ENCODE measurements at regions not wholly inside any gene's neighbourhood (a gene's known extent, or its start where the extent isn't known, plus 50 kb on each side); places are given as distances from the start of the nearest gene placed in this dataset.

DNA sequence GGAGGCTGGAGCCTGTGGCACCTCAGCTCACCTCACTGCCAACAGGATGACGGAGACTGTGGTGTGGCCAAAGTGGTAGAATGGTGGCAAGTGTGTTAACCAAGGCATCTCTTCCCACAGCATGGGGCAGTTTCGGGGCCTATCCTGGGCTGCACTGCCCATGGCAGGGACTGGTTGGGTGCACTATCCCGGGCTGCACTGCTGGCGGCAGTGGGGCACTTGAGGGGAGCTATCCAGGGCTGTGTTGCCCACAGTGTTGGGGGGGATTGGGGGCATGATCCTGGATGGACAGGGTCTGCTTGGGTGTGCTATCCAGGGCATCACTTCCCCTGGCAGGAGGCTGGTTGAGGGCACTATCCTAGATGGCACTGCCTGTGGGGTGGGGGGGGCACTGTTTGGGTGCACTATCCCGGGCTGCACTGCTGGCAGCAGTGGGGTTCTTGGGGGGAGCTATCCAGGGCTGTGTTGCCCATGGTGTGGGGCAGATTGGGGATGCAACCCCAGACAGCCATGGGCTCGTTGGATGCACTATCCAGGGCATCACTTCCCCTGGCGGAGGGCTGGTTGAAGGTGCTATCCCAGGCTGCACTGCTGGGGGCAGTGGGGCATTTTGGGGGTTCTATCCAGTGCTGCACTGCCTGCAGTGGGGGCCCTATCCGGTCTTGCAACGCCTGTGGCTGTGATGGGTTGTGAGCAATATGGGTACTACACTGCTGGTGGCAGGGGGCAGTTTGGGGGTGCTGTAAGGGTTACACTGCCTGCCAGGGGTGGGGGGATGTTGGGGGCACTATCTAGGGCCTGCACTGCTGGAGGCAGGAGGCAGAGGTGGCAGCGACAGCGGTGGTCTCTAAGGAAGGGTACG lies 129.7 kb downstream of the ZNF248 start:
- POLR2A ChIA-PET, result no interaction called here

GRCh38 chr10:37721100-37721499 lies 136.3 kb downstream of the ZNF248 start:
- ChIA-PET SMC1A (ENCODE audit: uncharacterized antibody, unreplicated experiment) (no interaction called here), RAD21 (ENCODE audit: unreplicated experiment) (no interaction called here), POLR2A (no interaction called here), CTCF (no interaction called here)
- 0% methylated on average over 3 of the region's 3 CpGs for WGBS (ENCODE audit: insufficient coverage, insufficient replicate concordance, low lambda C conversion rate, missing lambda C conversion rate)
- H3K4me1 ChIP-seq (ENCODE audit: control insufficient read depth, insufficient read depth, low read length), result no peaks in the 10 kb centered on the region
- FAIRE-seq (no peak), ATAC-seq (no peak), DNase-seq (ENCODE audit: low read depth, low spot score) (no peak)
- H3K36me3 ChIP-seq (ENCODE audit: control insufficient read depth in 2 of 2, insufficient read depth in 2 of 2, low read length in 1 of 2), result no peaks in the 10 kb centered on the region
- no peaks in the 10 kb centered on the region for H4K20me1 ChIP-seq (ENCODE audit: control insufficient read depth, insufficient read depth)
- H3K4me2 ChIP-seq (ENCODE audit: control insufficient read depth, insufficient read depth), result no peak overlapping the region
- intact Hi-C loops (cut with micrococcal nuclease; ENCODE audit: unreplicated experiment) (no loop called here), in situ Hi-C loops (cut with MboI) (no loop called here)
- H3K27ac ChIP-seq (ENCODE audit: control insufficient read depth, insufficient read depth), result no peak overlapping the region
- BruUV-seq (replicated peaks), result no TSS peak
- no peak overlapping the region for H3K4me3 ChIP-seq
- no peaks in the 10 kb centered on the region; the same call in 2 of the 3 replicates for H3K9me3 ChIP-seq (replicated peaks; ENCODE audit: control insufficient read depth, insufficient read depth, low read length)
- H3K9ac ChIP-seq (ENCODE audit: control insufficient read depth, insufficient read depth, low read length), result no peak overlapping the region
- no peaks in the 10 kb centered on the region for H3K27me3 ChIP-seq (replicated peaks in 1 of 2; ENCODE audit: control insufficient read depth in 2 of 2, insufficient read depth in 2 of 2, low read length in 1 of 2)
- H3K79me2 ChIP-seq (ENCODE audit: control insufficient read depth, insufficient read depth, low read length), result no peaks in the 10 kb centered on the region
- H2AFZ ChIP-seq (ENCODE audit: control insufficient read depth, low read depth, low read length), result no peak overlapping the region
- no peak for TF ChIP-seq CEBPZ (IDR thresholded peaks at IDR 0.05; ENCODE audit: low read depth, low read length)
- TF ChIP-seq CBX5 (IDR thresholded peaks at IDR 0.05; ENCODE audit: low read depth), result no peak
- TF ChIP-seq MTA2 (IDR thresholded peaks at IDR 0.05; ENCODE audit: low read depth), result no peak
- TF ChIP-seq, protein P1, sequence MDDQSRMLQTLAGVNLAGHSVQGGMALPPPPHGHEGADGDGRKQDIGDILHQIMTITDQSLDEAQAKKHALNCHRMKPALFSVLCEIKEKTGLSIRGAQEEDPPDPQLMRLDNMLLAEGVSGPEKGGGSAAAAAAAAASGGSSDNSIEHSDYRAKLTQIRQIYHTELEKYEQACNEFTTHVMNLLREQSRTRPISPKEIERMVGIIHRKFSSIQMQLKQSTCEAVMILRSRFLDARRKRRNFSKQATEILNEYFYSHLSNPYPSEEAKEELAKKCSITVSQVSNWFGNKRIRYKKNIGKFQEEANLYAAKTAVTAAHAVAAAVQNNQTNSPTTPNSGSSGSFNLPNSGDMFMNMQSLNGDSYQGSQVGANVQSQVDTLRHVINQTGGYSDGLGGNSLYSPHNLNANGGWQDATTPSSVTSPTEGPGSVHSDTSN (IDR thresholded peaks at IDR 0.05; ENCODE audit: insufficient replicate concordance, low read depth, low read length), result no peak
- no peak for TF ChIP-seq PKNOX1 (IDR thresholded peaks at IDR 0.05)

More for the DNA sequence above, 129.7 kb downstream of the ZNF248 start:
- Histone ChIP-seq H2AFZ (ENCODE audit: control insufficient read depth, low read depth, low read length) (no peak overlapping the region), H3K9me3 (replicated peaks; ENCODE audit: control insufficient read depth, insufficient read depth, low read length) (no peaks in the 10 kb centered on the region), H3K4me2 (ENCODE audit: control insufficient read depth, insufficient read depth) (no peak overlapping the region), H3K79me2 (ENCODE audit: control insufficient read depth, insufficient read depth, low read length) (no peaks in the 10 kb centered on the region), H3K27ac (ENCODE audit: control insufficient read depth, insufficient read depth) (no peak overlapping the region), H4K20me1 (ENCODE audit: control insufficient read depth, insufficient read depth) (no peaks in the 10 kb centered on the region), H3K9ac (ENCODE audit: control insufficient read depth, insufficient read depth, low read length) (no peak overlapping the region), H3K4me3 (no peak overlapping the region), H3K27me3 (replicated peaks in 1 of 2; ENCODE audit: control insufficient read depth in 2 of 2, insufficient read depth in 2 of 2, low read length in 1 of 2) (no peaks in the 10 kb centered on the region), H3K4me1 (ENCODE audit: control insufficient read depth, insufficient read depth, low read length) (no peaks in the 10 kb centered on the region), H3K36me3 (ENCODE audit: control insufficient read depth in 2 of 2, insufficient read depth in 2 of 2, low read length in 1 of 2) (no peaks in the 10 kb centered on the region)
- intact Hi-C loops (cut with micrococcal nuclease; ENCODE audit: unreplicated experiment) (no loop called here), in situ Hi-C loops (cut with MboI) (no loop called here)
- ChIA-PET SMC1A (ENCODE audit: uncharacterized antibody, unreplicated experiment) (no interaction called here), CTCF (no interaction called here), RAD21 (ENCODE audit: unreplicated experiment) (no interaction called here)
- 14% methylated on average over 12 of the region's 12 CpGs for WGBS (ENCODE audit: insufficient coverage, insufficient replicate concordance, low lambda C conversion rate, missing lambda C conversion rate)
- ATAC-seq (no peak), DNase-seq (ENCODE audit: low read depth, low spot score) (no peak), FAIRE-seq (no peak)
- TF ChIP-seq WRNIP1 (IDR thresholded peaks at IDR 0.05; ENCODE audit: borderline replicate concordance, low read depth, low read length) (no peak), ZNF24 (IDR thresholded peaks at IDR 0.05) (no peak), RBBP5 (conservative IDR thresholded peaks at IDR 0.05) (no peak), JUNB (IDR thresholded peaks at IDR 0.05) (no peak), SREBF2 (IDR thresholded peaks at IDR 0.05; ENCODE audit: low read length) (no peak), CREB1 (IDR thresholded peaks at IDR 0.05; ENCODE audit: low read depth) (no peak), NRF1 (conservative IDR thresholded peaks at IDR 0.05; ENCODE audit: low read depth, low read length) (no peak), POLR2A (IDR thresholded peaks at IDR 0.05; ENCODE audit: low read depth, low read length) (no peak), NFIC (IDR thresholded peaks at IDR 0.05; ENCODE audit: low read depth, low read length) (no peak)
- BruUV-seq (replicated peaks), result no TSS peak

Data from GM12878 (cell line).